Fibroblast of lung (primary cell): ENCODE measurements at regions not wholly inside any gene's neighbourhood (a gene's known extent, or its start where the extent isn't known, plus 50 kb on each side); places are given as distances from the start of the nearest gene placed in this dataset.

Source experiments
- DNase-seq, 2 donors: peaks; one replicate each; pipeline versions ENCODE4 v3.0.0 to v3.0.0-alpha.2; 2010; ENCODE audit warnings: low read depth in 2 of 2
- H2AFZ ChIP-seq: 2 replicates; pipeline ENCODE4 v1.5.1; 2012; ENCODE audit warnings: low read length, control low read depth, inconsistent platforms
- H3K27ac ChIP-seq: 2 replicates; pipeline ENCODE4 v1.5.1; 2011; ENCODE audit warnings: low read length, control low read depth; ENCODE audit not compliant: insufficient read depth
- H3K27me3 ChIP-seq: 2 replicates; pipeline ENCODE4 v1.5.1; 2011; ENCODE audit warnings: mild to moderate bottlenecking, low read length; ENCODE audit not compliant: control insufficient read depth, insufficient read depth
- H3K36me3 ChIP-seq: 2 replicates; pipeline ENCODE4 v1.5.1; 2011; ENCODE audit warnings: low read length; ENCODE audit not compliant: control insufficient read depth, insufficient read depth
- H3K4me1 ChIP-seq: 2 replicates; pipeline ENCODE4 v1.5.1; 2011; ENCODE audit warnings: low read length; ENCODE audit not compliant: control insufficient read depth, insufficient read depth; ENCODE audit errors: extremely low read depth
- H3K4me2 ChIP-seq: 2 replicates; pipeline ENCODE4 v1.5.1; 2011; ENCODE audit warnings: low read length, control low read depth; ENCODE audit not compliant: insufficient read depth; ENCODE audit errors: extremely low read depth
- H3K4me3 ChIP-seq, 4 experiments: fragments of 200-600 bp in 1 of 4; sonication (generic) in 1 of 4; replicated peaks in 1 of 4; 2 replicates each; pipeline ENCODE4 v1.5.1; 2011 to 2016; ENCODE audit warnings: low read length in 4 of 4, low read depth in 3 of 4, mild to moderate bottlenecking in 3 of 4, control low read depth in 2 of 4, inconsistent platforms in 1 of 4, mixed read lengths in 1 of 4; ENCODE audit not compliant: insufficient read depth in 1 of 4; ENCODE audit errors: control extremely low read depth in 1 of 4
- H3K79me2 ChIP-seq: 2 replicates; pipeline ENCODE4 v1.5.1; 2012; ENCODE audit warnings: mild to moderate bottlenecking, low read length, inconsistent platforms; ENCODE audit not compliant: control insufficient read depth, insufficient read depth
- H3K9ac ChIP-seq: 2 replicates; pipeline ENCODE4 v1.5.1; 2011; ENCODE audit warnings: mild to moderate bottlenecking, low read length, control low read depth; ENCODE audit not compliant: insufficient read depth
- H3K9me3 ChIP-seq: 2 replicates; pipeline ENCODE4 v1.5.1; 2012; ENCODE audit warnings: low read depth, low read length; ENCODE audit not compliant: control insufficient read depth, insufficient read depth
- H4K20me1 ChIP-seq: 2 replicates; pipeline ENCODE4 v1.5.1; 2011; ENCODE audit warnings: low read length; ENCODE audit not compliant: control insufficient read depth, insufficient read depth; ENCODE audit errors: extremely low read depth
- EZH2 ChIP-seq: IDR thresholded peaks from 2 replicates; pipeline ENCODE4 v1.5.1; 2012; ENCODE audit warnings: low read length, control low read depth, mild to moderate bottlenecking; ENCODE audit errors: missing control alignments
- TF ChIP-seq, protein P1 (sequence below), 2 donors: IDR thresholded peaks in 1 of 2; conservative IDR thresholded peaks in 1 of 2; 1 replicate in 1 of 2; 2 replicates in 1 of 2; pipeline ENCODE4 v1.5.1; 2011 to 2012; ENCODE audit warnings: low read length in 2 of 2, control low read depth in 1 of 2, inconsistent platforms in 1 of 2, low read depth in 1 of 2, mild to moderate bottlenecking in 1 of 2

GRCh38 chr2:67283641-67284040 is 113.5 kb upstream of the ETAA1 start:
- Histone ChIP-seq H3K4me2 (no peak overlapping the region), H4K20me1 (no peaks in the 10 kb centered on the region), H3K4me3 (no peak overlapping the region), H3K27me3 (no peaks in the 10 kb centered on the region), H3K9ac (no peak overlapping the region), H2AFZ (no peak overlapping the region), H3K79me2 (no peaks in the 10 kb centered on the region), H3K27ac (no peak overlapping the region), H3K36me3 (no peaks in the 10 kb centered on the region), H3K9me3 (no peaks in the 10 kb centered on the region), H3K4me1 (no peaks in the 10 kb centered on the region)
- no peak for DNase-seq
- TF ChIP-seq, protein P1, sequence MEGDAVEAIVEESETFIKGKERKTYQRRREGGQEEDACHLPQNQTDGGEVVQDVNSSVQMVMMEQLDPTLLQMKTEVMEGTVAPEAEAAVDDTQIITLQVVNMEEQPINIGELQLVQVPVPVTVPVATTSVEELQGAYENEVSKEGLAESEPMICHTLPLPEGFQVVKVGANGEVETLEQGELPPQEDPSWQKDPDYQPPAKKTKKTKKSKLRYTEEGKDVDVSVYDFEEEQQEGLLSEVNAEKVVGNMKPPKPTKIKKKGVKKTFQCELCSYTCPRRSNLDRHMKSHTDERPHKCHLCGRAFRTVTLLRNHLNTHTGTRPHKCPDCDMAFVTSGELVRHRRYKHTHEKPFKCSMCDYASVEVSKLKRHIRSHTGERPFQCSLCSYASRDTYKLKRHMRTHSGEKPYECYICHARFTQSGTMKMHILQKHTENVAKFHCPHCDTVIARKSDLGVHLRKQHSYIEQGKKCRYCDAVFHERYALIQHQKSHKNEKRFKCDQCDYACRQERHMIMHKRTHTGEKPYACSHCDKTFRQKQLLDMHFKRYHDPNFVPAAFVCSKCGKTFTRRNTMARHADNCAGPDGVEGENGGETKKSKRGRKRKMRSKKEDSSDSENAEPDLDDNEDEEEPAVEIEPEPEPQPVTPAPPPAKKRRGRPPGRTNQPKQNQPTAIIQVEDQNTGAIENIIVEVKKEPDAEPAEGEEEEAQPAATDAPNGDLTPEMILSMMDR (conservative IDR thresholded peaks at IDR 0.05 in 1 of 2, IDR thresholded peaks at IDR 0.05 in 1 of 2; ENCODE audit: low read depth in 1 of 2, low read length in 2 of 2): no peak
- no peak for TF ChIP-seq EZH2

- no peak overlapping the region for H3K9ac ChIP-seq
- no peaks in the 10 kb centered on the region for H3K27me3 ChIP-seq
- H3K4me2 ChIP-seq: no peak overlapping the region
- no peak overlapping the region for H2AFZ ChIP-seq
- no peak overlapping the region for H3K4me3 ChIP-seq
- peaks cover 14% of the 10 kb centered on the region for H3K4me1 ChIP-seq
- H4K20me1 ChIP-seq: no peaks in the 10 kb centered on the region
- no peaks in the 10 kb centered on the region for H3K79me2 ChIP-seq
- no peaks in the 10 kb centered on the region for H3K9me3 ChIP-seq
- H3K27ac ChIP-seq: no peak overlapping the region
- no peak for TF ChIP-seq EZH2
- TF ChIP-seq, protein P1 (conservative IDR thresholded peaks at IDR 0.05 in 1 of 2, IDR thresholded peaks at IDR 0.05 in 1 of 2; ENCODE audit: low read depth in 1 of 2, low read length in 2 of 2): no peak
- peak in 1 of 2 donors; percentile 29 for DNase-seq
- no peaks in the 10 kb centered on the region for H3K36me3 ChIP-seq
These were observed 110.0 kb upstream of the ETAA1 start for GRCh38 chr2:67286981-67287759.

- no peak overlapping the region for H2AFZ ChIP-seq
- H3K4me1 ChIP-seq: peaks cover 14% of the 10 kb centered on the region
- peak overlapping the region; percentile 59 for H3K4me2 ChIP-seq
- H3K27me3 ChIP-seq: no peaks in the 10 kb centered on the region
- TF ChIP-seq, protein P1 (conservative IDR thresholded peaks at IDR 0.05 in 1 of 2, IDR thresholded peaks at IDR 0.05 in 1 of 2; ENCODE audit: low read depth in 1 of 2, low read length in 2 of 2): no peak
- TF ChIP-seq EZH2: no peak
- H3K27ac ChIP-seq: peak overlapping the region; percentile 70
- DNase-seq: no peak
- no peak overlapping the region for H3K4me3 ChIP-seq
- no peaks in the 10 kb centered on the region for H3K9me3 ChIP-seq
- H4K20me1 ChIP-seq: no peaks in the 10 kb centered on the region
- no peaks in the 10 kb centered on the region for H3K79me2 ChIP-seq
- no peak overlapping the region for H3K9ac ChIP-seq
- no peaks in the 10 kb centered on the region for H3K36me3 ChIP-seq
These were observed 107.9 kb upstream of the ETAA1 start for GRCh38 chr2:67289271-67289670.
